Raji (cell line): ENCODE measurements at regions not wholly inside any gene's neighbourhood (a gene's known extent, or its start where the extent isn't known, plus 50 kb on each side); places are given as distances from the start of the nearest gene placed in this dataset.

Source experiments
- POLR2A ChIP-seq: IDR thresholded peaks from 2 replicates; pipeline ENCODE4 v1.6.1; 2011; ENCODE audit warnings: low read depth, low read length, control low read depth; ENCODE audit not compliant: insufficient read depth

DNA sequence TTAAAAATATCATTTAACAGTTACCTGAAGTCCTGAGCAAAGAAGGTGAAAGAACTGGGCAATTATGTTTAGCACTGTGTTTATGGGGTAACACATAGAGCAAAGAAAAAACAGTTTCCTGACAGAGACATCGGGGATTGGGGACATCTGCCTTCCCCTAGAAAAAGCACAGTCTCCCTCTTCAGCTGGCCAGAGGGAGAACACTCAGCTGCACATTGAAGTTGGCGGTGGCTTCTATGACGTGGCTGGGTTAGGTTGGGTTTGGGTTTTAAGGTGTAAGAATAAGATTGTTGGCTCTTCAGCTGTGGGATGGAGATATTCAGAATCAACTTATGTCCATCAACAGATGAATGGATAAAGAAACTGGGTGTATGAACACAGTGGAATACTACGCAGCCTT, 124.0 kb upstream of the DTNBP1 start:
- TF ChIP-seq POLR2A = no peak

DNA sequence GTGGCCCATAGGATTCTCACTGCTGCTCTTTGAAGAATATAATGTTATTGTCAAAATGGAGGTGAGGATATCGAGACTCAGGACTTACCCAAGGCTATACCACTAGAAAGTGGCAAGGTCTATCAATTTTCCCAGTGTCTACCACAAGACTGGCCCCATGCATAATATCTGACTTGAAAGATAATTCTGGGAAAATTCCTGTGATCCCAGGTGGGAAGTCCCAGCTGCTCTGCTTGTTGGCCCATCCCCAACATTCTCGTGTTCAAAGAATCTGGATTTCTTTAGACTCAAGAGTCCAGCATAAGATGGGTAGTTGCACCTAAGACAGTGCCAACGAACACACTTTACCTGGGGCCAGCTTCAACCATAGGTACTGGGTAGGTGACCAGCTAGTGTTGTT, 120.7 kb upstream of the DTNBP1 start:
- TF ChIP-seq POLR2A = no peak

DNA sequence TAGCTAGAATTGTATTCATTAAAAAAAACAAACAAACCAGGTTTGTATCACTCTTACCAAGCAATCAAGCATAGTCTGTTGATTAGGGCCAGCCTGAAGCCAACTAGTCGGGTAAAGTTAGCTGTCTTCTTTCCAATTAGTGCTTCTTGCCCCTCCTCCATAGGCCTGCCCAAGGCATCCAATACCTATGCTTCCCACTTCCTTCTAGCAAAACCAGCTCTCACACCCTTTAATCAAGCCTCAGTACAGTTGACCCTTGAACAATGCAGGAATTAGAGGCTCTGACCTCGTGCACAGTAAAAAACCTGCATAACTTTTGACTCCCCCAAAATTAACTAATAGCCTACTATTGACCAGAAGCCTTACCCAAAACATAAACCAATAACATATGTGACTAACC, 119.1 kb upstream of the DTNBP1 start:
- no peak for TF ChIP-seq POLR2A

GRCh38 chr6:15781333-15781732, 118.5 kb upstream of the DTNBP1 start:
- TF ChIP-seq POLR2A = no peak

GRCh38 chr6:15780437-15780836, 117.6 kb upstream of the DTNBP1 start:
- no peak for TF ChIP-seq POLR2A

- no peak for TF ChIP-seq POLR2A
Observed at GRCh38 chr6:15779726-15780125, 116.9 kb upstream of the DTNBP1 start.

GRCh38 chr6:15776458-15776980, 113.7 kb upstream of the DTNBP1 start:
- TF ChIP-seq POLR2A = no peak

GRCh38 chr6:15775741-15776140, 112.9 kb upstream of the DTNBP1 start:
- no peak for TF ChIP-seq POLR2A

- TF ChIP-seq POLR2A = no peak
Observed at GRCh38 chr6:15775076-15775634, 112.3 kb upstream of the DTNBP1 start.

DNA sequence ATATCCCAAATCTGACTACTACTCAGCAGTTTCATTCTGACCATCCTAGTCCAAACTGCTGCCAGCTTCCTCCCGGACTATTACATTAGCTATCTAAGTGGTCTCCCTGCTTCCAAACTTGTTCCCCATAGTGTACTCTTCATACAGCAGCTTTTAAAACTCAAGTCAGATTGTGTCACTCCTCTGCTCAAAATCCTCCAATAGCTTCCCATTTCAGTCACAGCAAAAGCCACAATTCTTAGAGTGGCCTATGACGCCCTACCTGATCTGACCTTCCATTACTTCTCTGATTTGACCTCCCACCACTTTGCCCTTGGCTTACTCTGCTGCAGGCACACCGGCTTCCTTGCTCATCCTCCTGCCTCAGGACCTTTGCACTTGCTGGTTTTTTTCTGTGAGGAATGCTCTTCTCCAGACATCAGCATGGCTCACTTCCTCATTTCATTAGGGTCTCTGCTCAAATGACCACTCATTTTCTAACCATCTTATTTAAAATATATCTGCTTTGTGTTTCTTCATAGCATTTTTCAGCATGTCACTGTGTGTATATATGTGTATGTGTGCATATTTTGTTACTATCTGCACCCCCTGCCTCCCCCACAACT, 111.1 kb upstream of the DTNBP1 start:
- no peak for TF ChIP-seq POLR2A

DNA sequence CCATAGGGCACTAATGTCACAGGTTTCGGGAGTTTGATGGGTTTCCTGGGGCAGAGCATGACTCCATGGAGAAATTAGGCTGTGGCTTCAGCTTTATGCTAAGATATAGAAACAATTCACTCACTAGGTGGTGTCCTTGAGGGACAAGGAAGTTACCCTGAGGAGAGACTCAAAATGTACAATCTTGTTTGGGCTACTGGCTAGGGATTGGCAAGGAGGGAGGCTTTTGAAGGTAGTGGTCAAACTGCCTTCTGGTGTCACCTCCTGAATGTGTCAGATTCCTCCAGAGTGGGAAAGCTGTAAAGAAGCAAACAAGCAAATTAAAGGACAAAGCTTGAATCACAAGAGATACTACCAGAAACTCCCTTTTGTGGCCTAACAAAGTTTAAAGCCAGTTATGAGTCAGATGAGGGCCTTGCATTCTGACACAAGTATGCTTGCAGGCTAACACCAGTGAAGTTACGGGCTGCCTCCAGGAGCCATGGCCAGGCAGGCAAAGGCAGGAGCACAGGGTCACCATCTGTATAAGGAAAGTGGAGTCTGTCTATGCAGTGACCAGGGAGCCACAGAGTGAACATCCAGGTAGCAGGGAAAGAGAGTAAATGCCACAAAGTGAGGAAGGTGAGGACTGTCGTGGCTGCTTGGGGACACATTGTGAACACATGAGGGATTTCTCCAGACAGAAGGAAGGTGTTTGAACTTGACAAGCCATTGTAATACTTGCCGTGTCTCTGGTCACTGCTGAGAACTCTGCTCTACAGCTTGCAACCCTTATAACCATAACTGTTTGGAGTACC, 107.7 kb upstream of the DTNBP1 start:
- TF ChIP-seq POLR2A = no peak

GRCh38 chr6:15769511-15770018, 106.7 kb upstream of the DTNBP1 start:
- TF ChIP-seq POLR2A = no peak

- no peak for TF ChIP-seq POLR2A
Observed at GRCh38 chr6:15768999-15769398, 106.2 kb upstream of the DTNBP1 start.

- TF ChIP-seq POLR2A = no peak
Observed at GRCh38 chr6:15763837-15764236, 101.0 kb upstream of the DTNBP1 start.

- no peak for TF ChIP-seq POLR2A
Observed at GRCh38 chr6:15763364-15763763, 100.5 kb upstream of the DTNBP1 start.

DNA sequence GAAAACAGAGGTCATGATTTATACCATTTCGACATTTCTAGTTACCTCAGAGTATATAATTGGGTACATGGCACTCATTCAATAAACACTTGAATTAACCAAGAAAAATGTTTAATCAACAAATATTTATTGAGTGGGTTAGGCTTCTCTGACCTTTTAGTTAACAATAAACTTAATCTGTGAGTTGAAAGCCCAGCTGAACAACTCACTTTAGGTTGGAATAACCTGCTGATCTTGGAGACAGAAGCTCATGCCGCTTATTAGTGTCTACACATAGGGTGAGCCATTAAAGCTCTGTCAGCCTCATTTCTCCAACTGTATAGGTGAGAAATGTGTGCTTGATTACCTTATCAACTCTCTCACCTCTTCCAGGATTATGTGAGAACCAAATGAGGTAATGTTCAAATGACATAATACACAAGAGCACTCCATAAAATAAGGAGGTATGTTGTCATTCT, 98.2 kb upstream of the DTNBP1 start:
- TF ChIP-seq POLR2A = no peak
